ENCODE measurements at regions not wholly inside any gene's neighbourhood (a gene's known extent, or its start where the extent isn't known, plus 50 kb on each side); places are given as distances from the start of the nearest gene placed in this dataset.

DNA sequence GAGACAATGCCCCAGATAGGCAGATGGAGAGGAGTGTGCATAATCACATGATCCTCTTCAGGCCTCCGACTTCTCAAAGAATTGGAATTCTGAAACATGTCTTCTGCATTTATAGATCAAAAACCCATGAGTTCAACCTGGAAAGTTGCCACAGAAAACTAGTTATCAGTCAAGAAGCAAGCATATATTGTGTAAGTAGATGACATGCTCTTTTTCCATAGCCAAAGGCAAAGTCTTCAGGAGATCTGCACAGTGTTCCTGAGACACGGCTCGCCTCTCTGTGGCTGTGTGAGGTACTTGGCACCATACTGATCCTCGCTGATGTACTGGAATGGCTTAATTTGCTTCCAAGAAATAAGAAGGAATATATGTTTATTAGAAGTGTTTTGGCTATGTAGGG, 213.5 kb upstream of the MKI67 start:
- TF ChIP-seq, protein P1, sequence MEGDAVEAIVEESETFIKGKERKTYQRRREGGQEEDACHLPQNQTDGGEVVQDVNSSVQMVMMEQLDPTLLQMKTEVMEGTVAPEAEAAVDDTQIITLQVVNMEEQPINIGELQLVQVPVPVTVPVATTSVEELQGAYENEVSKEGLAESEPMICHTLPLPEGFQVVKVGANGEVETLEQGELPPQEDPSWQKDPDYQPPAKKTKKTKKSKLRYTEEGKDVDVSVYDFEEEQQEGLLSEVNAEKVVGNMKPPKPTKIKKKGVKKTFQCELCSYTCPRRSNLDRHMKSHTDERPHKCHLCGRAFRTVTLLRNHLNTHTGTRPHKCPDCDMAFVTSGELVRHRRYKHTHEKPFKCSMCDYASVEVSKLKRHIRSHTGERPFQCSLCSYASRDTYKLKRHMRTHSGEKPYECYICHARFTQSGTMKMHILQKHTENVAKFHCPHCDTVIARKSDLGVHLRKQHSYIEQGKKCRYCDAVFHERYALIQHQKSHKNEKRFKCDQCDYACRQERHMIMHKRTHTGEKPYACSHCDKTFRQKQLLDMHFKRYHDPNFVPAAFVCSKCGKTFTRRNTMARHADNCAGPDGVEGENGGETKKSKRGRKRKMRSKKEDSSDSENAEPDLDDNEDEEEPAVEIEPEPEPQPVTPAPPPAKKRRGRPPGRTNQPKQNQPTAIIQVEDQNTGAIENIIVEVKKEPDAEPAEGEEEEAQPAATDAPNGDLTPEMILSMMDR (IDR thresholded peaks at IDR 0.05) = no peak
- Histone ChIP-seq H3K36me3 (ENCODE audit: insufficient read depth in 1 of 2, low read depth in 1 of 2) (no peaks in the 10 kb centered on the region), H3K4me1 (peaks cover 14% of the 10 kb centered on the region), H3K27me3 (ENCODE audit: insufficient read depth in 3 of 3, low read length in 2 of 3) (no peaks in the 10 kb centered on the region), H3K9me3 (no peaks in the 10 kb centered on the region), H3K4me3 (no peak overlapping the region), H3K27ac (no peak overlapping the region)
- intact Hi-C loops (cut with DNase I) = no loop called here
- WGBS, 3 donors = 77 to 90% (median 89%) methylated on average over 4 of the region's 4 CpGs
- ATAC-seq = no peak
- no peak for DNase-seq

DNA sequence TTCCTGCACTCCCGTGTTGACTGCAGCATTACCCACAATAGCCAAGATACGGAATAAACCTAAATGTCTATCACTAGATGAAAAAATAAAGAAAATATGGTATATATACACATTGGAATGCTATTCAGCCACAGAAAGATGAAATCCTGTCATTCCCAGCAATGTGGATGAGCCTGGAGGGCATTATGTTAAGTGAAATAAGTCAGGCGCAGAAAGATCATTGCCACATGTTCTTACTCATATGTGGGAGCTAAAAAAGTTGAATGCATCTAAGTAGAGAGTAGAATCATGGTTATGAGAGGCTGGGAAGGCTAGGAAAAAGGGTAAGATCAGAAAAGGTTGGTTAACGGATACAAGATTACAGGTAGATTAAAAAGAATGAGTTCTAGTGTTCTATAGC, 219.1 kb upstream of the MKI67 start:
- no peaks in the 10 kb centered on the region for H3K4me1 ChIP-seq
- whole genome bisulfite sequencing, 3 donors = 93 to 97% (median 96%) methylated on average over 4 of the region's 4 CpGs
- no peaks in the 10 kb centered on the region for H3K9me3 ChIP-seq
- TF ChIP-seq, protein P1 (IDR thresholded peaks at IDR 0.05) = no peak
- DNase-seq (no peak), ATAC-seq (no peak)
- intact Hi-C loops (cut with DNase I) = no loop called here
- H3K4me3 ChIP-seq = no peak overlapping the region
- H3K27ac ChIP-seq = no peak overlapping the region
- H3K27me3 ChIP-seq (ENCODE audit: insufficient read depth in 3 of 3, low read length in 2 of 3) = no peaks in the 10 kb centered on the region
- no peaks in the 10 kb centered on the region for H3K36me3 ChIP-seq (ENCODE audit: insufficient read depth in 1 of 2, low read depth in 1 of 2)

DNA sequence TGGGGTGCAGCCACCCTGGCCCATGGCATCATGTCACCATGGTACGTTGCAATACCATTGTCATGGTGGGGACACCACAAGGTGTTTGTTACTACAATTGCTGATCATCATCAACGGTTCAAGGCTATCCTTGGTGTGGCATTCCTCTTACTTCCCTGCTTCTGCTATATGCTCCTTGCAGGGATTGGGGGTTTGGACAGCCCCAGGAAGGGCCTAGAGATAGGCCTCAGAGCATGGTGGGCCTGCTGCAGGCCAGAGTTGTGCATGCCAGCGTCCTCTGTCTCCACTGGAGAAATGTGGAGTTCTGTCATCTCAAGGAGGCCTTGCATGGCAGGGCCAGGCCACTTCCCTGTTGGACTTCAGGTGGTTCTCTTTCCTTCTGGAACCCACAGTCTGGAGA, 234.6 kb upstream of the MKI67 start:
- WGBS, 3 donors = 73 to 81% (median 75%) methylated on average over 3 of the region's 3 CpGs
- H3K27me3 ChIP-seq (ENCODE audit: insufficient read depth in 3 of 3, low read length in 2 of 3) = no peaks in the 10 kb centered on the region
- intact Hi-C loops (cut with DNase I) = no loop called here
- H3K4me1 ChIP-seq = no peaks in the 10 kb centered on the region
- H3K36me3 ChIP-seq (ENCODE audit: insufficient read depth in 1 of 2, low read depth in 1 of 2) = no peaks in the 10 kb centered on the region
- no peak for DNase-seq
- no peak for ATAC-seq
- TF ChIP-seq, protein P1 (IDR thresholded peaks at IDR 0.05) = no peak
- H3K27ac ChIP-seq = no peak overlapping the region
- H3K9me3 ChIP-seq = no peaks in the 10 kb centered on the region
- H3K4me3 ChIP-seq = no peak overlapping the region

DNA sequence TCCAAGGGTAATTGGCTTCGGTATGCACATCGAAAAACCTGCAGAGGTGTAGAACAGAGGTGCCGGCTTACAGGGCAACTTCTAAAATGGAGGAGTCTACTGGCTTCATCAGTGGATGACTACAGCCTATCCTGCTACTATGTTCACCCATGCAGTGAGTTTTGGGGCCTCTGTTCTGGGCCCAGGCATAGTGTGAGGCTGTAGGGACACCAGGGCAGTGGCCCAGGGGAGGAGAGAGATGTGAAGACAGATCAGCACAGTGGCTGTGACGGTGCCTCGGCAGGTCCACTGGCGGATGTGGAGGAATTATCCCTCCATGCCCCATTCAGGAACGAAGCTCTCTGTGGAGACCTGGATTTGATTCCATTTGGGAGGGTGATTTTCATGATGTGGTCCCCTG, 235.3 kb upstream of the MKI67 start:
- Histone ChIP-seq H3K27me3 (ENCODE audit: insufficient read depth in 3 of 3, low read length in 2 of 3) (no peaks in the 10 kb centered on the region), H3K9me3 (no peaks in the 10 kb centered on the region), H3K4me1 (no peaks in the 10 kb centered on the region), H3K36me3 (ENCODE audit: insufficient read depth in 1 of 2, low read depth in 1 of 2) (no peaks in the 10 kb centered on the region), H3K4me3 (no peak overlapping the region), H3K27ac (no peak overlapping the region)
- intact Hi-C loops (cut with DNase I) = no loop called here
- DNase-seq (no peak), ATAC-seq (no peak)
- WGBS, 3 donors = 92 to 94% (median 92%) methylated on average over 7 of the region's 7 CpGs
- TF ChIP-seq, protein P1 (IDR thresholded peaks at IDR 0.05) = no peak

DNA sequence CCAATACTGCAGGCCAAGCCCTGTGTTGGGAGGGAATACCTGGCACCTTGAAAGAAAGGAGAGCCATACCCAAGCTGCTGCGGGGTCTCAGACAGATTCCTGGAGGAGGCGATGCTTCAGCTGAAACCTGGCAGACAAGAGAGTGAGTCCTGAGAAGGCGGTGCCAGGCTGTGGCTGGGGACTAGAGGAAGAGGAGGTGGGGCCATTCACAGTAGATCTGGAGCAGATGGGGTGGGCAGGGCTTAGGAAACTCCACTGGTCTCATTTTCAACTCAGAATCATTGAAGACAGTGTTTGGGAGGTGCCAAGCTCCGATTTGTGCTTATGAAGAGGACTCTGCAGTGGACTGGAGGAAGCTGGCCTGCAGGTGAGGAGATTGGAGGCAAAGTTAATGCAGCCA, 236.3 kb upstream of the MKI67 start:
- ATAC-seq (no peak), DNase-seq (no peak)
- Histone ChIP-seq H3K4me1 (no peaks in the 10 kb centered on the region), H3K27me3 (ENCODE audit: insufficient read depth in 3 of 3, low read length in 2 of 3) (no peaks in the 10 kb centered on the region), H3K4me3 (no peak overlapping the region), H3K9me3 (no peaks in the 10 kb centered on the region), H3K36me3 (ENCODE audit: insufficient read depth in 1 of 2, low read depth in 1 of 2) (no peaks in the 10 kb centered on the region), H3K27ac (no peak overlapping the region)
- TF ChIP-seq, protein P1 (IDR thresholded peaks at IDR 0.05) = no peak
- intact Hi-C loops (cut with DNase I) = no loop called here
- 86 to 93% (median 92%) methylated on average over 4 of the region's 4 CpGs for WGBS, 3 donors
